Activated CD4-positive, CD25-positive, alpha-beta regulatory T cell treated with anti-CD3 and anti-CD28 coated beads, Interleukin-2, amount 50 U/mL, for 24 hours (primary cell): ENCODE measurements at regions not wholly inside any gene's neighbourhood (a gene's known extent, or its start where the extent isn't known, plus 50 kb on each side); places are given as distances from the start of the nearest gene placed in this dataset.

Experiments used
- ATAC-seq, 2 donors: fragments of 150-1000 bp; cut with Tn5 transposase; one replicate each; pipeline ENCODE4 v1.10.0; 2021; ENCODE audit warnings: mild to moderate bottlenecking in 1 of 2, moderate library complexity in 1 of 2

- no peak for ATAC-seq
These were observed 97.4 kb downstream of the FOXL3 start for GRCh38 chr7:387132-388022.

GRCh38 chr7:388023-388960 lies 98.3 kb downstream of the FOXL3 start:
- ATAC-seq = no peak

GRCh38 chr7:388961-389701 lies 99.2 kb downstream of the FOXL3 start:
- no peak for ATAC-seq

GRCh38 chr7:389911-390601 lies 100.1 kb downstream of the FOXL3 start:
- no peak for ATAC-seq

GRCh38 chr7:390761-391410 lies 100.9 kb downstream of the FOXL3 start:
- ATAC-seq = no peak

GRCh38 chr7:391411-391951 lies 101.5 kb downstream of the FOXL3 start:
- no peak for ATAC-seq

- no peak for ATAC-seq
These were observed 102.1 kb downstream of the FOXL3 start for GRCh38 chr7:391961-392524.

- no peak for ATAC-seq
These were observed 102.9 kb downstream of the FOXL3 start for GRCh38 chr7:392822-393221.

GRCh38 chr7:395643-396042 lies 105.7 kb downstream of the FOXL3 start:
- ATAC-seq = no peak

GRCh38 chr7:398888-399287 lies 108.9 kb downstream of the FOXL3 start:
- ATAC-seq = no peak

GRCh38 chr7:400901-401485 lies 111.0 kb downstream of the FOXL3 start:
- no peak for ATAC-seq

GRCh38 chr7:401495-401894 lies 111.5 kb downstream of the FOXL3 start:
- ATAC-seq = no peak

GRCh38 chr7:404812-405488 lies 114.7 kb downstream of the PDGFA start:
- ATAC-seq = no peak

GRCh38 chr7:405489-406211 lies 114.0 kb downstream of the PDGFA start:
- no peak for ATAC-seq

GRCh38 chr7:407721-408539 lies 111.7 kb downstream of the PDGFA start:
- no peak for ATAC-seq

GRCh38 chr7:408751-409311 lies 110.8 kb downstream of the PDGFA start:
- no peak for ATAC-seq

- no peak for ATAC-seq
These were observed 110.0 kb downstream of the PDGFA start for GRCh38 chr7:409339-410281.
